ENCODE measurements at regions not wholly inside any gene's neighbourhood (a gene's known extent, or its start where the extent isn't known, plus 50 kb on each side); places are given as distances from the start of the nearest gene placed in this dataset.

GRCh38 chr2:81084101-81084500 lies 779.5 kb upstream of the LRRTM1 start:
- no peak for DNase-seq (ENCODE audit: low read depth)
- H3K4me3 ChIP-seq (ENCODE audit: low read length) = no peak overlapping the region
- TF ChIP-seq CTCF (conservative IDR thresholded peaks at IDR 0.05; ENCODE audit: low read depth, low read length) = no peak

GRCh38 chr2:81078631-81079030 lies 774.1 kb upstream of the LRRTM1 start:
- no peak overlapping the region for H3K4me3 ChIP-seq (ENCODE audit: low read length)
- no peak for TF ChIP-seq CTCF (conservative IDR thresholded peaks at IDR 0.05; ENCODE audit: low read depth, low read length)
- no peak for DNase-seq (ENCODE audit: low read depth)

- DNase-seq (ENCODE audit: low read depth) = no peak
- H3K4me3 ChIP-seq (ENCODE audit: low read length) = no peak overlapping the region
- TF ChIP-seq CTCF (conservative IDR thresholded peaks at IDR 0.05; ENCODE audit: low read depth, low read length) = no peak
These were observed 773.5 kb upstream of the LRRTM1 start for GRCh38 chr2:81078102-81078501.

GRCh38 chr2:81077396-81077795 lies 772.8 kb upstream of the LRRTM1 start:
- TF ChIP-seq CTCF (conservative IDR thresholded peaks at IDR 0.05; ENCODE audit: low read depth, low read length) = no peak
- no peak overlapping the region for H3K4me3 ChIP-seq (ENCODE audit: low read length)
- no peak for DNase-seq (ENCODE audit: low read depth)

- DNase-seq (ENCODE audit: low read depth) = no peak
- TF ChIP-seq CTCF (conservative IDR thresholded peaks at IDR 0.05; ENCODE audit: low read depth, low read length) = no peak
These were observed 768.9 kb upstream of the LRRTM1 start for GRCh38 chr2:81073412-81073811.

GRCh38 chr2:81068144-81068543 lies 763.6 kb upstream of the LRRTM1 start:
- TF ChIP-seq CTCF (conservative IDR thresholded peaks at IDR 0.05; ENCODE audit: low read depth, low read length) = no peak
- DNase-seq (ENCODE audit: low read depth) = no peak

More at GRCh38 chr2:81073412-81073811, 768.9 kb upstream of the LRRTM1 start:
- no peak overlapping the region for H3K4me3 ChIP-seq (ENCODE audit: low read length)

GRCh38 chr2:81061016-81061415 lies 756.5 kb upstream of the LRRTM1 start:
- no peak for TF ChIP-seq CTCF (conservative IDR thresholded peaks at IDR 0.05; ENCODE audit: low read depth, low read length)
- no peak overlapping the region for H3K4me3 ChIP-seq (ENCODE audit: low read length)
- DNase-seq (ENCODE audit: low read depth) = no peak

More at GRCh38 chr2:81068144-81068543, 763.6 kb upstream of the LRRTM1 start:
- H3K4me3 ChIP-seq (ENCODE audit: low read length) = no peak overlapping the region
